Activated CD4-positive, alpha-beta T cell treated with anti-CD3 and anti-CD28 coated beads, Interleukin-2, amount 50 U/mL, for 16 hours (primary cell): ENCODE measurements at regions not wholly inside any gene's neighbourhood (a gene's known extent, or its start where the extent isn't known, plus 50 kb on each side); places are given as distances from the start of the nearest gene placed in this dataset.

Experiments used
- DNase-seq: peaks from one replicate; pipeline ENCODE4 v3.0.0-alpha.2; 2020

DNA sequence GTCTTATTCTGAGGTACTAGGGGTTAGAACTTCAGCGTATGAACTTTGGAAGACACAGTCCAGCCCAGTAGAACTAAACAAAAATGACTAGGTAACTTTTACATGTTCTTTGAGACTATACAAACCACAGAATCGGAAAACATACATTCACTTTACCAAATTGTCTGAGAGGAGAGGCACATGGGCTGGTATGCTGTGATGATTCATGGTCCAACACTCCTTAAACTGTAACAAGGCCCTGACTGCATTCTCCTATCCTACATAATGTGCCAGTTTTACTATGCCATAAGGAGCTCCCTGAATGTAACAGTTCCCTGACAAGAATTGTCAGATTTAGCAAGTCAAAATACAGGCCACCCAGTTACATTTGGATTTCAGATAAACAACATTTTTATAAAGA lies 640.0 kb downstream of the RAB28 start:
- DNase-seq = no peak

- no peak for DNase-seq
These were observed 656.2 kb downstream of the RAB28 start for GRCh38 chr4:12827966-12828365.

- DNase-seq = no peak
These were observed 692.6 kb downstream of the RAB28 start for GRCh38 chr4:12791536-12791935.

GRCh38 chr4:12787261-12787660 lies 696.9 kb downstream of the RAB28 start:
- DNase-seq = no peak

DNA sequence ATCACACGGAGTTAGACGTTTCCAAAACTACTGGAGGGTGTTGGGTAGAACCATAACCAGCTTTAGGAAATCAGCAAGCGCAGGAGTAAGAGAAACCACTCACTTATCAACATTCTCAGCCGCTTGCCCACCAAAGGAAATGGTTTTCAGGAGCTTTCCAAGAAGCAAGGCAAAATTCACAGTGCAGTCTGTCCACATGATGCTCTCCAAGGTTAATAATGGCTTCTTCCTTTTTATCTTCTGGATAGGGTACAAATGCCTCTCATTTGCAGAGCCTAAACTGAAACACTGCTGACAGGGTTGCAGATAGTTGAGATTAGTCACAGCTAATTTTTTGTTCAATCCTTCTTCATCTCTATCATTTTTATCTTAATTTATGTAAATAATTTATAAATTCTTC lies 705.4 kb downstream of the RAB28 start:
- no peak for DNase-seq

DNA sequence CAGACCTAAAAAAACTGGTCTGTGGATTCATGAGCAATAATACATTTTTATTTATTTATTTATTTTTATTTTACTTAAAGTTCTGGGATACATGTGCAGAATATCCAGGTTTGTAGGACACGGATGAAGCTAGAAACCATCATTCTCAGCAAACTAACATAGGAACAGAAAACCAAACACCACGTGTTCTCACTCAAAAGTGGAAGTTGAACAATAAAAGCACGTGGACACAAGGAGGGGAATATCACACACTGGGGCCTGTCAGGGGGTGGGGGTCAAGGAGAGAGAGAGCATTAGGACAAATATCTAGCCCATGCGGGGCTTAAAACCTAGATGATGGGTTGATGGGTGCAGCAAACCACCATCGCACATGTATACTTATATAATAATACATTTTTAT lies 705.9 kb downstream of the RAB28 start:
- no peak for DNase-seq

- no peak for DNase-seq
These were observed 713.8 kb downstream of the RAB28 start for GRCh38 chr4:12770351-12770750.

GRCh38 chr4:12761694-12762093 lies 722.4 kb downstream of the RAB28 start:
- no peak for DNase-seq

DNA sequence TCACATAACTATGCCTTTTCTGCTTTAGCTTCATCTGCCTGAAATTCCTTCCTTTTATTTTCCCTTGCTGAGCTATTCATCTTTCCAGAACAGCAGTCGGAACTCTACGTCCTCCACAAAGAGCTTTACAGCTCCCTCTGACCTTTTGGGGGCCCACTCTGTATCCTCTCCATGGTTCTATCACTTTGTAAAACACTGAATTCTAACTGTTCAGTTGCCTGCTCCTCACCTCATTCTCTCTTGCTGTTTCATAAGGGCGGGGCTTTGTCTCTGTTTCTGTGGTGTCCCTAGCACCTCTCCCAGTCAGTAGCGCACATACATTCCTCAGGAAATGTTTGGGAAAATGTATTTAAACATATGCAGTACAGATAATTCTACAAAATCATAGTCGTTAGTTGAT lies 737.0 kb downstream of the RAB28 start:
- DNase-seq = no peak

GRCh38 chr4:12746221-12746620 lies 737.9 kb downstream of the RAB28 start:
- DNase-seq = no peak

DNA sequence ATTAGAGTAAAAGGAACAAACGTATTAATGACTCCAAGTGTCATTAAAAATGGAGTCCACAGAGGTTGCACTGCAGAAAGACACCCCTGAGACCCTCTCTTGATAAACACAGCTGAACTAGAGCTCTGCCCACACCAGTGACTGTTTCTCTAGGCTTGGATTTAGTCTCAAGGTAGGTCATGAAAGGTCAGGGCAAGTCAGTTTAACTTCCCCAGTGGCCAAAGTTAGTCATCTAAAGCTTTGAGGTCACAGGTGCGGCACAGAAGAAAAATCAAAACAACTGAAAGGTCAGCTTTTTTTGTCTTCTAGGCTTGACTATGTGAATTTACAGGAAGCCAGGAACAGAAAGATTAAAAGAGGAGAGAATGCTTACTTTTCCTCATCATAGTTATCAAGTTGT lies 749.6 kb downstream of the RAB28 start:
- no peak for DNase-seq

DNA sequence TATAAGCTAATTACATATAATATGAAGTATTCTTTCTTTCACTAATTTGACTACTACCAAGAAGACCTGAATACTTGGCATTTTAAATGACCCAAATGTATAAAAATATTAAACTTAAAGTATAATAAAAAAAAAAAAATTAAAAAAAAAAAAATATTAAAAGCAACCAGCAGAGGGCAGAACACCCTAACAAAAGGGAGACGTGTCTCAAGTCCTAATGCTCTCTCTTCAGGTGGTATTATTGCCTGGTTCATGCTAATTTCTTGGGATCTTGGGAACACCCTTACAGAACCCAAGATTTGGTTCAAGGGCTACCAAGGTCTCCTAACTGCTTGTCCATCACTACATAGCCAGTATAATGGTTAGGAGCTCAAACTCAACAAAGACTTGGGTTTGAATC lies 754.8 kb downstream of the RAB28 start:
- DNase-seq = no peak

DNA sequence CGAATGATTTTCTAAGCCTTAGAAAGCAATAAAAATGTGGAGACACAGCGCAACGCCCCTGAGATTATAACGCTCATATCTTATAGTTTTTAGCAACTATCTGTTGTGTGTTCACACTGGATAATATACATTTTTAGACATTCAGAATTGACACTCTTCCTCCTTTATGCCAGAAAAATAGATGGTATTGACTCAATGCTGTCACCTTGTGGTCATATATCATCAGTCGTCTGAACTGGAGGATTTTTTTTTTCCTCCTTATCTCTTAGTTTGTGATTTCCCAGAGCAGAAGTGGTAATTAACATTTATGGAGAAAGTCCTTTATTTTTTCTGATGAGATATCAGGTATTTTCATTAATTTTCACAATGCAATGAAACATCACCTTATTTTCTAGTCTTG lies 759.6 kb downstream of the RAB28 start:
- no peak for DNase-seq

- no peak for DNase-seq
These were observed 760.2 kb downstream of the RAB28 start for GRCh38 chr4:12723849-12724447.

DNA sequence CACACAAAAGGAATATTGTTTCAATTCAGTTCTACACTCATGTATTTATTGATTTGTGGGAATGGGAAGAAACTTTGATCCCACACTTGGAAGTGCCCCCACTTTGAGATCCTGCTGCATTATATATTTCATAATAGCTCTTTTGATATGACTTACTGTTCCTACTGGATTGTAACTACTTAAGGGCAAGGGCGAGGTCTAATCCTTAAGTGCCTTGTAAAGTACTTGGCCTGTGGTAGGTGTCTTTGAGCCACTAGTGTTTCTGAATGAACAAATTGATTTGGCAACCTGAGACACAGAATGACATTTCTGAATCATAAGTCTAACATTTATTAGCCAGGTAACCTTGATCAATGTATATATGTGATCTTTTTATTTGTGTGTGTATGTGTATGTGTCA lies 767.2 kb downstream of the RAB28 start:
- DNase-seq = no peak

GRCh38 chr4:12712648-12713339 lies 771.3 kb downstream of the RAB28 start:
- no peak for DNase-seq

- no peak for DNase-seq
These were observed 776.6 kb downstream of the RAB28 start for GRCh38 chr4:12707381-12708175.

GRCh38 chr4:12703036-12703435 lies 781.1 kb downstream of the RAB28 start:
- no peak for DNase-seq

DNA sequence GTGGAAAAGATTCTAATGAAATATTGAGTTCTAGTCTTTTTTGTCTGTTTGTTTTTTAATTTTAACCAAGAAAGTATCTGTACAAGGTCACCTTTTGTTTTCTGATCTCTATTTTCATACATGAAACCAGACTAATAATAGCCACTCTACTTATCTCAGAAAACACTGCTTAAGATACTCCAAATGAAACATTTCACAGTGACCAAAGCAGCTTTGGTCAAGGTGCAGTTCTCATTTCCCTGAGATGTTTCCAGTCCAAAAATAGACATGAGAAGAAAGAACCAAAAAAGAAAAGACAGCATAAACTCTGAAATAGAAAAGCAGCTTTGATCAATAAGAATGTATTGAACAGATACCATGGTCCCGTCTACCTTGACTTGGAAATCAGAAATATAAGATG lies 782.8 kb downstream of the RAB28 start:
- DNase-seq = no peak

- no peak for DNase-seq
These were observed 786.2 kb downstream of the RAB28 start for GRCh38 chr4:12697970-12698369.

DNA sequence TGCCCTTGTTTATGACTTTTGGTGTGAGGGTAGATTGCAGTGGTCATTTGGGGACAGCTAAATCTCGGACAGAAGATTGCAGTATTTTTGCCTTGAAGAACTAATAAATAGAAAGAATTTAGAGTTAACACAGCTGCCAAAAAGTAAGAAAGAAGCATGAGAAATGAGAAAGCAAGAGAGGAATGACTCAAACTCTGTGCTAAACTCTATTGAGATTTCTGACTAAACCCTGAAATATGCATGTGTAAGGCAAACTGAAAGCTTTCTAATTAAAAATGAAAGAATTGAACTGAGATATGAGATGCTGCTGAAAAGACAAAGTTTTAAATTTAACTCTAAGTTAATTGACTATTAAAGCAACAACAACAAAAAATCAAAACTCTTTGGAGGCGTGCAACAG lies 791.3 kb downstream of the RAB28 start:
- DNase-seq = no peak

- DNase-seq = no peak
These were observed 793.0 kb downstream of the RAB28 start for GRCh38 chr4:12691168-12691567.

DNA sequence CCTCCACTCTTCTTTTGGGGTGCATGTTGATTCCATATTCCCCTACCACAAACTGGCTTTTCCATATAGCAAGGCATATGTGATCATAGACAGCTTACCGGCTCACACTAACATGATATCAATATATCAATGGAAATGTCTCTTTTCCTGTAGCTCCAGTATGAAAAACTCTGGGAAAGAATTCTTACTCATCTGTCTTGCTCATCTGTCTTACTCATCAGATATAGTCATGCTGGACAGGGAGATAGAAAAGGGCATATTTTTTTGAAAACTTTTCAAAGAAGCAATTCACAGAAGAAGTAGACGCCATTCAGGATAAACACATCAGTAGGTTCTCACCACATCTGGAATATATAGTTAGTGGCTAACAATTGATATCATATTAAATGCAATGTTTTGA lies 794.7 kb downstream of the RAB28 start:
- DNase-seq = no peak

GRCh38 chr4:12679217-12679616 lies 804.9 kb downstream of the RAB28 start:
- DNase-seq = no peak
